ENCODE measurements at regions not wholly inside any gene's neighbourhood (a gene's known extent, or its start where the extent isn't known, plus 50 kb on each side); places are given as distances from the start of the nearest gene placed in this dataset.
A peak's percentile ranks its signal among the peaks of the same experiment; 100 is the strongest.

GRCh38 chr16:85316321-85316919 lies 204.1 kb upstream of the CIBAR2 start:
- DNase-seq (ENCODE audit: low spot score), result peak; percentile 28
- Mint-ChIP-seq H3K27ac (no peak overlapping the region), H3K9me3 (no peaks in the 10 kb centered on the region), H3K27me3 (ENCODE audit: insufficient read depth) (no peaks in the 10 kb centered on the region), H3K4me3 (no peak overlapping the region), H3K4me1 (ENCODE audit: low read depth) (peaks cover 2% of the 10 kb centered on the region), H3K36me3 (ENCODE audit: low read depth) (no peaks in the 10 kb centered on the region)
- intact Hi-C loops (cut with micrococcal nuclease), result loop anchor here (1.0 kb wide), 1 partner anchor 10 kb away; no protein-coding TSS in a partner anchor

- H3K4me1 Mint-ChIP-seq (ENCODE audit: low read depth), result no peaks in the 10 kb centered on the region
- intact Hi-C loops (cut with micrococcal nuclease), result loop anchor here (1.0 kb wide), 1 partner anchor 11 kb away; no protein-coding TSS in a partner anchor
- no peak for DNase-seq (ENCODE audit: low spot score)
- H3K36me3 Mint-ChIP-seq (ENCODE audit: low read depth), result no peaks in the 10 kb centered on the region
- H3K4me3 Mint-ChIP-seq, result no peak overlapping the region
- H3K27me3 Mint-ChIP-seq (ENCODE audit: insufficient read depth), result no peaks in the 10 kb centered on the region
- H3K27ac Mint-ChIP-seq, result no peak overlapping the region
- no peaks in the 10 kb centered on the region for H3K9me3 Mint-ChIP-seq
These were observed 204.7 kb upstream of the CIBAR2 start for GRCh38 chr16:85316944-85317343.

- DNase-seq (ENCODE audit: low spot score), result no peak
- Mint-ChIP-seq H3K4me1 (ENCODE audit: low read depth) (no peaks in the 10 kb centered on the region), H3K4me3 (no peak overlapping the region), H3K27me3 (ENCODE audit: insufficient read depth) (no peaks in the 10 kb centered on the region), H3K36me3 (ENCODE audit: low read depth) (no peaks in the 10 kb centered on the region), H3K27ac (no peak overlapping the region), H3K9me3 (no peaks in the 10 kb centered on the region)
- intact Hi-C loops (cut with micrococcal nuclease), result no loop called here
These were observed 205.4 kb upstream of the CIBAR2 start for GRCh38 chr16:85317704-85318103.

DNA sequence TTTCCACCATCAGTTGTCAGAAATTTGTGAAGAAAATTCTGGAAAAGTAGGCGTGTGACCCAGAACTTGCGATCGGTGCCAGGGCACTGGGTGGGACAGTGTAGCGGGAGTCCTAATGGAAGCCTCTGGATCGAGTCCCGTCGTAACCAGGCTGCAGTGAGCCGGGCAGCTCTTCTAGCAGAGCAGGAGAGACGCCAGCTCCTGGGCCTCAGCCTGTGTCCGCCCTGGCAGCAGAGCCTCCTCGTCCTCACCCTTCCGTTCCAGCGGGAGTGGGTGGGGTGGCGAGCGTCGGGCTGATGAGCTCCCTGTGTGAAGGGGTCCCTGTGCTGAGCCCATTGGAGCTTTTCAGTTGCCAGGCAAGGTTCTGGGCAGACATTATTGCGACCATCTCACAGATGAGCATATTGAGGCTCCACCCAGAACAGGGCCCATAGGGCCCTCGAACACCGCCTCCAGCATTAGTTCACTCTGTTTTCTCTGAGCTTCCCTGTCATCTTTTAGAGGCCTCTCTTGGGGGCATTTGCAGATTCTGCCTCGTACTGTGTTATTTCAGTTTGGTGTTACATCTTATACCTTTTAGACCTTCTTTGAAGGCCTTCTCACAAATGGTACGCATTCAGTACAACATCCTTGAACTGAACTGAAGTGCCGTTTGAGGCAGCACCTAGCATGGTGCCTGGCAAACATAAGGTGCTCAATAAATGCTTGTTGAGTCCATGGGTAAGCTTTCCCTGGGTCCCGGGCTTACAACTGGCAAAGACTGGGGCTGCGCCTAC lies 207.1 kb upstream of the CIBAR2 start:
- Mint-ChIP-seq H3K27ac (no peak overlapping the region), H3K27me3 (ENCODE audit: insufficient read depth) (no peaks in the 10 kb centered on the region), H3K4me1 (ENCODE audit: low read depth) (no peaks in the 10 kb centered on the region), H3K9me3 (no peaks in the 10 kb centered on the region), H3K4me3 (no peak overlapping the region), H3K36me3 (ENCODE audit: low read depth) (no peaks in the 10 kb centered on the region)
- no peak for DNase-seq (ENCODE audit: low spot score)
- intact Hi-C loops (cut with micrococcal nuclease), result no loop called here

DNA sequence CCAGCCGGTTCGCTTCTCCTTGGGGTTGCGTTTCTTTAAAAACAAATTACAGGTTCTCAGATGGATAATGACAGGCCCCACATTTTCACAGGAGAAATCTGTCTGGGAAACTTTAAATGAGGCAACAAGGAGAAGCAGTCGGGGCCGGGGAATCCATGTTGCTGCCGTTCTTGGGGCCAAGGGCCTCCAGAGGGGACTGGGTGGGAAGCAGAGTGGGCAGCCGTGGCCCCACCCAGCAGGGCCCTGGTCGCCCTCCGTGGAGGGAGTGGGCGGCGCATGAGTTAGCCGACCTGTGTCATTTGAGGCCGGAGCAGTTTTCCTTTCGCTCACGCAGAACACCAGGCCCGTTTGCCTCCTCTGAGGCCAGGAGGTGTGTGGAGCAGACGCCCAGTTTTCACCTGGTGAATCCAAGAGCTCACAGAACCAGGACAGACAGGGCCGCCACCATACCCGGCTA lies 207.7 kb upstream of the CIBAR2 start:
- DNase-seq (ENCODE audit: low spot score), result no peak
- no peaks in the 10 kb centered on the region for H3K4me1 Mint-ChIP-seq (ENCODE audit: low read depth)
- no peaks in the 10 kb centered on the region for H3K9me3 Mint-ChIP-seq
- no peak overlapping the region for H3K27ac Mint-ChIP-seq
- no peaks in the 10 kb centered on the region for H3K27me3 Mint-ChIP-seq (ENCODE audit: insufficient read depth)
- intact Hi-C loops (cut with micrococcal nuclease), result no loop called here
- H3K4me3 Mint-ChIP-seq, result no peak overlapping the region
- no peaks in the 10 kb centered on the region for H3K36me3 Mint-ChIP-seq (ENCODE audit: low read depth)

DNA sequence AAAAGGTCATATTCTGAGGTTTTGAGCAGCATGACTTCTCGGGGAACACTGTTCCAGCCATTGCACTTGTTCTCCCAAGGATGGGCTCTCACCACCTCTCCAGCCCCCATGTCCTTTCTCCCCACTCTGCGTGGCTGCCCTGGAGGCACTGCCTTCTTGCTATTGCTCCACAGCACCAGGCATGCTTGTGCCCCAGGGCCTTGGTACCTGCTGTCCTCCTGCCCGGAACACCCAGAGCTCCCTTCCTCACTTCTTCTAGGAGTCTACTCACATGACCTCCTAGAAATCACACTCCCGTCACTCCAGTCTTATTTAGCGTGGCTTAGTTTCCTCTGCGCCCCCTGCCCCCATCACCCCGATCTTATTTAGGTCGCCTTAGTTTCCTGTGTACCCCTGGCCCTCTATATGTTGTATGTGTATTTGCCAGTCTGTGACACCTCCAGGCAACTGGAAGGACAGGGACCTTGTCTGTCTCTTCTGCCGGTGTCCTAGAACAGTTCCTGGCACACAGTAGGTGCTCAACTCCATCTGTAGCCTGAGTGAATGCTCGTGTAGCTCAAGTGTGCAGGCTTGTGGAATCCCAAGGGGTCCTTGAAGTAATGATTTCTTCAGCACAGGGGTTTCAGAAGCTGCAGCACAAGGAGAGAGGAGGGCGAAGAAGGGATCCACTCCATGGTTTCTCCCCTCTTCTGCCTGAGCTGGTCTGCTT lies 208.6 kb upstream of the CIBAR2 start:
- no peak for DNase-seq (ENCODE audit: low spot score)
- Mint-ChIP-seq H3K27ac (no peak overlapping the region), H3K9me3 (no peaks in the 10 kb centered on the region), H3K27me3 (ENCODE audit: insufficient read depth) (no peaks in the 10 kb centered on the region), H3K4me3 (no peak overlapping the region), H3K4me1 (ENCODE audit: low read depth) (no peaks in the 10 kb centered on the region), H3K36me3 (ENCODE audit: low read depth) (no peaks in the 10 kb centered on the region)
- intact Hi-C loops (cut with micrococcal nuclease), result no loop called here

DNA sequence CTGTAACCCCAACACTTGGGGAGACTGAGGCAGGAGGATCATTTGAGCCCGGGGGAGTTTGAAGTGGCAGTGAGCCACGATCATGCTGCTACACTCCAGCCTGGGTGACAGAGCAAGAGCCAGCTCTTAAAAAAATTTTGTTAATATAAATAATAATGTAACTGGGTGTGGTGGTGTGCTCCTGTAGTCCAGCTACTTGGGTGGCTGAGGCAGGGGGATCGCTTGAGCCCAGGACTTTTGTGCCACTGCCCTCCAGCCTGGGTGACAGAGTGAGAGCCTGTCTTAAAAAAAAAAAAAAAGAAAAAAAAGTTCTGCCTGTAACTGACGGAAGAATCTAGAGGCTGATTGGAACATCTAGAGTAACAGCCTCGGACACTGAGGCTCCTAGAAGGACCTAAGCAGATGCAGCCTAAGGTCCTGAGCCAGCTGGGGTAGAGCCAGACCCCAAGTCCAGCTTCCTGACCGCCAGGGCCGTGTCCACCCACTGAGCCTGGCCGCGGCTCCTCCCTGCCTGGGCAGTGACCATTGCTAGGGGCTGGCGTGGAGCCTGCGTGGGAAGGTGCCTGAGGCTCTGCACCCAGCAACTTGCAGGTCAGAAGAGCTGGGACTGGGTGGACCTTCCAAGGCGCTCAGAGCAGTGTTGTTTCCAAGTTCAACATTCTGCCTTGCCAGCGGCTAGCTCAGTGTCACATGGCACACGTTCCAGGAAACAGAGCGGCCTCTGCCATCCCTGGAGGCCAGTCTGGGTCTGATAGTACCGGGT lies 209.4 kb upstream of the CIBAR2 start:
- no peak overlapping the region for H3K4me3 Mint-ChIP-seq
- intact Hi-C loops (cut with micrococcal nuclease), result no loop called here
- DNase-seq (ENCODE audit: low spot score), result no peak
- peaks cover 6% of the 10 kb centered on the region for H3K27me3 Mint-ChIP-seq (ENCODE audit: insufficient read depth)
- no peaks in the 10 kb centered on the region for H3K4me1 Mint-ChIP-seq (ENCODE audit: low read depth)
- no peaks in the 10 kb centered on the region for H3K9me3 Mint-ChIP-seq
- no peak overlapping the region for H3K27ac Mint-ChIP-seq
- H3K36me3 Mint-ChIP-seq (ENCODE audit: low read depth), result no peaks in the 10 kb centered on the region

DNA sequence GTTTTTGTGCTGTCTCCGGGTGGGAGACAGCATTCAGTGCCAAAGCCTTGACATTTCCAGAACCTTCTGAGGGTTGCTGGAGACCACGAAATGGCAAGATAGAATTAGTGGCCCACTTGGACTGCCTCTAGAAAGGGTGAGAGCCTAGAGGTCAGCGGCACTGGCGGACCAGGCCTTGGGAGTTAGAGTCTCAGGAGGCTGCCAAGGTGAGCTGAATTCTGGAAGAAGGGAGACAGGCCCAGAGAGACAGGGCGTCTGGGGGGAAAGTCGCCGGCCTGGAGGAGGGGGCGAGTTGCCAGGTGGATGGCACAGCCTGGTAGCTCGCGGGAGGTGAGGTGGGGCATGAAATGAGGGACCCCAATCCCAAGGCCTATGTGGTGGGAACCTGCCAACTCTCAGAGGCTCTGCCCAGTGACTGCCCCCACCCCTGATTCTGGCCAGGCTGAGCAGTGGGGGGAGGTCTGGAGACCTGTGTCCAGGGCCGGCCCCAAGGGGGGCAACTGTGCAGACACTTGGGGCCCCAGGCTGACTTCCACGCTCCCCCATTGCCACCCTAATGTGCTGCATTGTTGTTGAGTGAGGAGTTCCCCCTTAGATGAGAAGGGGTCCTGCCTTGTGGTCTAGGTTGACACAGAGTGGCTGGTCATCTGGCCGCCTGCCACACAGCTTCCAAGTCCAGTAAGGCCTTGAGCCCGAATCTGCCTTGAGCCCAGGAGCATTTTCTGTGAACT lies 211.1 kb upstream of the CIBAR2 start:
- intact Hi-C loops (cut with micrococcal nuclease), result no loop called here
- Mint-ChIP-seq H3K27ac (no peak overlapping the region), H3K4me3 (no peak overlapping the region), H3K4me1 (ENCODE audit: low read depth) (no peaks in the 10 kb centered on the region), H3K36me3 (ENCODE audit: low read depth) (no peaks in the 10 kb centered on the region), H3K9me3 (no peaks in the 10 kb centered on the region), H3K27me3 (ENCODE audit: insufficient read depth) (peaks cover 10% of the 10 kb centered on the region)
- no peak for DNase-seq (ENCODE audit: low spot score)

DNA sequence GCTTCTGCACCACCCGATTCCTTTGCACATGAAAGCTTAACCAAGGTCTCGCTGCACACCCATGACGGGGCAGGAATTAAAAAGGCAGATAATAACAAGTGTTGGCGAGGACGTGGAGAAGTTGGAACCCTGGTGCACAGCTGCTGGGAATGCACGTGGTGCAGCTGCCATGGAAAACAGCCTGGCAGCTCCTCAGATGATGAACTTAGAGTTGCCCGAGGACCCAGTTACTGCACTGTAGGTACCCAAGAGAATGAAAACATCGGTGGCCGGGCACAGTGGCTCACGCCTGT lies 211.6 kb upstream of the CIBAR2 start:
- no peaks in the 10 kb centered on the region for H3K4me1 Mint-ChIP-seq (ENCODE audit: low read depth)
- H3K9me3 Mint-ChIP-seq, result no peaks in the 10 kb centered on the region
- intact Hi-C loops (cut with micrococcal nuclease), result no loop called here
- DNase-seq (ENCODE audit: low spot score), result no peak
- H3K4me3 Mint-ChIP-seq, result no peak overlapping the region
- H3K27ac Mint-ChIP-seq, result no peak overlapping the region
- peaks cover 10% of the 10 kb centered on the region for H3K27me3 Mint-ChIP-seq (ENCODE audit: insufficient read depth)
- no peaks in the 10 kb centered on the region for H3K36me3 Mint-ChIP-seq (ENCODE audit: low read depth)

DNA sequence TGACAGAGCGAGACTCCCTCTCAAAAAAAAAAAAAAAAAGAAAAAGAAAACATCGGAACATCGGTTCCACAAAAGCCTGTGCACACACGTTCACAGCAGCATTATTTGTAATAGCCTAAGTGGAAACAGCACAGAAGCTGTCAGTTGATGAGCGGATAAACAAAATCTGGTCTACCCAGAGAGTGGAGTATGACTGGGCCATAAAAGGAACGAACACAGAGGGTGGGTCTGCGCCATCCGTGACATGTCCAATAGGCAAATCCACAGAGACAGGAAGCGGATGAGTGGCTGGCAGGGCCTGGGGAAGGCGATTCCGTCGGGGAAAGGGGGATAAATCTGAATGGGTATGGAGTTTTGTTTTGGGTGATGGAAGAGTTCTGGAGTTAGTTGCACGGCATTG lies 212.2 kb upstream of the CIBAR2 start:
- no peak for DNase-seq (ENCODE audit: low spot score)
- no peaks in the 10 kb centered on the region for H3K9me3 Mint-ChIP-seq
- H3K27me3 Mint-ChIP-seq (ENCODE audit: insufficient read depth), result peaks cover 10% of the 10 kb centered on the region
- no peak overlapping the region for H3K4me3 Mint-ChIP-seq
- H3K27ac Mint-ChIP-seq, result no peak overlapping the region
- no peaks in the 10 kb centered on the region for H3K4me1 Mint-ChIP-seq (ENCODE audit: low read depth)
- no peaks in the 10 kb centered on the region for H3K36me3 Mint-ChIP-seq (ENCODE audit: low read depth)
- intact Hi-C loops (cut with micrococcal nuclease), result no loop called here

DNA sequence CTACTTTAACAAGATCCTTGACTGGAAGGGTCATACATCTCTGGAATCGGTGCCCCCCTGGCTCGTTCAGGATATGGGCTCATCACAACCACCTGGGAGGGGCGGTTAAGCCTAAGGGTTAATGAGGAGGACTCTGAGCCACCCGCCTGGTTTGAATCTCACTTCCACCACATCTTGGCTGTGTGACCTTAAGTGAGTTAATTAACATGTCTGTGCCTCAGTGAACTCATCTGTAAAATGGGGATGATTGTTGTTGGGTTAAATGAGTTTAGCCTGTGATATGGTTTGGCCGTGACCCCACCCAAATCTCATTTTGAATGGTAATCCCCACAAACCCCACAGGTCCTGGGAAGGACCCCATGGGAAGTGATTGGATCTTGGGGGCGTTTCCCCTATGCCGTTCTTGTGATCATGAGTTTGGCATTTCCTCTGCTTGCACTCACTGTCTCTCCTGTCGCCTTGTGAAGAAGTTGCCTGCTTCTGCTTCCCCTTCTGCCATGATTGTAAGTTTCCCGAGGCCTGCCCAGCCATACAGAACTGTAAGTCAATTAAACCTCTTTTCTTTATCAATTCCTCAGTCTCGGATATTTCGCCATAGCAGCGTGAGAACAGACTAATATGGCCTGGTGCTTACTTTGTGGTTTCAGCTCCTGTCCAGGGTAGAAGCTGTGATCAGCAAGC lies 214.0 kb upstream of the CIBAR2 start:
- Mint-ChIP-seq H3K27me3 (ENCODE audit: insufficient read depth) (peaks cover 12% of the 10 kb centered on the region), H3K27ac (no peak overlapping the region), H3K36me3 (ENCODE audit: low read depth) (no peaks in the 10 kb centered on the region), H3K4me3 (no peak overlapping the region), H3K4me1 (ENCODE audit: low read depth) (no peaks in the 10 kb centered on the region), H3K9me3 (no peaks in the 10 kb centered on the region)
- intact Hi-C loops (cut with micrococcal nuclease), result no loop called here
- DNase-seq (ENCODE audit: low spot score), result no peak

DNA sequence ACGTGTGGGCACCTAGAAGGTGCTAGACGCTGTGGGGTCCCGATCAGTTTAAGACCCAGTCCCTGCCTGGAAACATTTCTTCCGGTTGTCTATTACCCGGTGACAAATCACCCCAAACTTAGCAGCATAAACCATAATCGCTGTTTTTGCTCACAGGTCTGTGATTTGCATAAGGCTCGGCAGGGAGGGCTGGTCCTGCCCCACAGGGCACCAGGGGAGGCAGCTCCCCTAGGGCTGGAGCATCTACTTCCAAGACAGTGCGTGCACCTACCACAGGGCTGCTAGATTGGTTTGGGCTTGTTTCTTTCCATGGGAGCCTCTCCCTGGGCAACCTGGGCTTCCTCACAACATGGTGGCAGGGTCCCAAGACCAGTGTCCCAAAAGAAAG lies 214.5 kb upstream of the CIBAR2 start:
- H3K27me3 Mint-ChIP-seq (ENCODE audit: insufficient read depth), result peaks cover 12% of the 10 kb centered on the region
- H3K9me3 Mint-ChIP-seq, result no peaks in the 10 kb centered on the region
- H3K27ac Mint-ChIP-seq, result no peak overlapping the region
- intact Hi-C loops (cut with micrococcal nuclease), result no loop called here
- DNase-seq (ENCODE audit: low spot score), result no peak
- H3K36me3 Mint-ChIP-seq (ENCODE audit: low read depth), result no peaks in the 10 kb centered on the region
- no peaks in the 10 kb centered on the region for H3K4me1 Mint-ChIP-seq (ENCODE audit: low read depth)
- no peak overlapping the region for H3K4me3 Mint-ChIP-seq

Measured in activated T-helper 1 cell treated with anti-CD3 and anti-CD28 coated beads, Interleukin-12 subunit alpha, Interleukin-12 subunit beta, Interleukin-2, Interleukin-4 antibody, amounts not matched to agents 30 ng/mL and 10 ng/mL and 1 ng/mL, durations not matched to agents 14 hours and 24 hours and 36 hours (primary cell).